OCI-LY7 (cell line): ENCODE measurements at regions not wholly inside any gene's neighbourhood (a gene's known extent, or its start where the extent isn't known, plus 50 kb on each side); places are given as distances from the start of the nearest gene placed in this dataset.

Experiments
- BruUV-seq: library from RNA; stranded (reverse); fragments of 400-500 nt; replicated peaks from 2 replicates; lab custom pipeline; 2021; lab: Mats Ljungman, UMichigan
- CTCF ChIA-PET: fragments of 300-600 bp; sonication (Branson Sonifier 250); formaldehyde crosslinking; loops from one replicate; lab custom pipeline; 2022; ENCODE audit warnings: antibody characterized with exemption; ENCODE audit not compliant: unreplicated experiment; lab: Charles Lee
- POLR2A ChIA-PET: fragments of 300-600 bp; sonication (Branson Sonifier 250); formaldehyde crosslinking; loops from one replicate; lab custom pipeline; 2022; ENCODE audit warnings: antibody characterized with exemption; lab: Charles Lee
- DNase-seq: peaks from one replicate; pipeline ENCODE4 v3.0.0-alpha.2; 2015; ENCODE audit warnings: low spot score
- H2AFZ ChIP-seq: fragments of 200-600 bp; sonication (generic), shearing (Covaris generic); 2 replicates; pipeline ENCODE4 v1.6.1; 2014; ENCODE audit warnings: mild to moderate bottlenecking, antibody characterized with exemption, low read length, moderate library complexity
- H3K27ac ChIP-seq: fragments of 200-600 bp; sonication (generic); 2 replicates; pipeline ENCODE4 v1.5.1; 2014; ENCODE audit warnings: mixed run types, low read depth, mild to moderate bottlenecking, moderate library complexity, low read length, inconsistent platforms; ENCODE audit not compliant: poor library complexity, severe bottlenecking
- H3K36me3 ChIP-seq: fragments of 200-600 bp; sonication (generic); 2 replicates; pipeline ENCODE4 v1.6.1; 2014; ENCODE audit warnings: mild to moderate bottlenecking, antibody characterized with exemption, low read length, moderate library complexity, mixed read lengths; ENCODE audit not compliant: insufficient read depth
- H3K4me1 ChIP-seq: fragments of 200-600 bp; sonication (generic); 2 replicates; pipeline ENCODE4 v1.5.1; 2014; ENCODE audit warnings: mild to moderate bottlenecking, low read length; ENCODE audit not compliant: insufficient read depth, poor library complexity, severe bottlenecking
- H3K4me2 ChIP-seq: fragments of 200-600 bp; sonication (generic); 2 replicates; pipeline ENCODE4 v1.6.1; 2014; ENCODE audit warnings: mild to moderate bottlenecking, low read length
- H3K4me3 ChIP-seq: fragments of 200-600 bp; sonication (generic); 2 replicates; pipeline ENCODE4 v1.5.1; 2014; ENCODE audit warnings: mild to moderate bottlenecking, low read depth, low read length; ENCODE audit not compliant: poor library complexity, severe bottlenecking
- H3K79me2 ChIP-seq: fragments of 200-600 bp; sonication (generic); 2 replicates; pipeline ENCODE4 v1.6.1; 2016; ENCODE audit warnings: low read depth, mild to moderate bottlenecking, low read length, moderate library complexity, mixed read lengths; ENCODE audit not compliant: insufficient read depth
- H3K9me2 ChIP-seq: fragments of 200-600 bp; sonication (generic); 2 replicates; pipeline ENCODE4 v1.6.1; 2016; ENCODE audit warnings: mild to moderate bottlenecking, low read length, mixed read lengths; ENCODE audit not compliant: insufficient read depth
- H3K9me3 ChIP-seq: fragments of 200-600 bp; sonication (generic); 2 replicates; pipeline ENCODE4 v1.6.1; 2014; ENCODE audit warnings: mild to moderate bottlenecking, mixed run types, low read length, mixed read lengths
- H4K20me1 ChIP-seq: fragments of 200-600 bp; sonication (generic); 2 replicates; pipeline ENCODE4 v1.6.1; 2014; ENCODE audit warnings: mild to moderate bottlenecking, antibody characterized with exemption, low read length, moderate library complexity, mixed read lengths; ENCODE audit not compliant: insufficient read depth
- EZH2phosphoT487 ChIP-seq: fragments of 200-600 bp; sonication (generic); IDR thresholded peaks from 2 replicates; pipeline ENCODE4 v1.6.1; 2018; ENCODE audit warnings: low read depth, borderline replicate concordance, mild to moderate bottlenecking, mixed run types, antibody characterized with exemption, low read length, moderate library complexity, mixed read lengths
- intact Hi-C: fragments of 100-400 bp; cut with micrococcal nuclease; formaldehyde crosslinking; loops from one replicate; pipeline ENCODE4 v1.10.0; 2022; ENCODE audit not compliant: unreplicated experiment
- TF ChIP-seq, protein P1 (sequence below): fragments of 200-600 bp; sonication (generic); conservative IDR thresholded peaks from 2 replicates; pipeline ENCODE4 v1.5.1; 2014; ENCODE audit warnings: mild to moderate bottlenecking, antibody characterized with exemption, low read length, moderate library complexity, mixed read lengths

DNA sequence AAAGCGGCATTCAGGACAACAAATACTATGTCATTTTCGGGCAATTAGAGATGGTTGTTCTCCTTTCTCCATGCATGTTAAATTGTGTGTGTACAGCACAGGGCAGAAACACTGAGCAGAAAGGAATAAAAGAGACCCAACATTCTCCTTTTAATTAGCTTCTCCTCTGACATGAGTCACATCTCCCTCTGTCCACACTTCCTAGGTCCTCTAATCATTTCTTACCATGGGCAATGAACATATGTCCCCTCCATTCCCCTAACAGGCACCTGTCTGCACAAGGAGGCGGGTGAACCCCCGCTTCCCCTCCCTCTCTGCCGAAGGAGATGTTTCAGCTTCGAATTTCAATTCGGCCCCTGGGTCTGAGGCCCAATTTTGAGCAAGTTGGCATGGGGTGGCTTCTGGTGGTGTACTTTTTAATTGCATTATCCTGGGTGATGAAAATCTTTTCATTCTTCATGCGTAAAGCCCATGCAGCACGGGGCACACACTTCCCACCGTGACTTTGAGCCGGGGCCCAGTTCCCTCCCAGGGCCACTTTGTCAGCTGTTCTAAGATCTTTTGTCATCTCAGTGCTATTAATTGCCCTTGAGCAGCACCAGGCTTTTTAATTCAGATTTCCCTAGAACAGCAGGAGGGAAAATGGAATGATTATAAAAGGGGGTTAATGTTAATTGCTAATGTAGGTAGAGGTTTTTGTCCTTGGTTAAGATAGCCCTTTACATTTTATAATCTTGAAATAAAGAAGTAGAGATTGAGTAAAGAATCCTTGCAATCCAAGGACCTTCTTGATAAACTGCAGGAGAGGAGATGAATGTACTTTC, 219.5 kb upstream of the NRP1 start:
- Histone ChIP-seq H3K36me3 (no peaks in the 10 kb centered on the region), H3K9me3 (no peaks in the 10 kb centered on the region), H3K4me1 (no peaks in the 10 kb centered on the region), H3K9me2 (no peaks in the 10 kb centered on the region), H3K79me2 (no peaks in the 10 kb centered on the region), H3K4me3 (no peak overlapping the region), H3K4me2 (no peak overlapping the region), H3K27ac (no peak overlapping the region), H2AFZ (no peak overlapping the region), H4K20me1 (no peaks in the 10 kb centered on the region)
- DNase-seq: no peak
- ChIA-PET CTCF (no interaction called here), POLR2A (no interaction called here)
- no peak for TF ChIP-seq EZH2phosphoT487
- TF ChIP-seq, protein P1, sequence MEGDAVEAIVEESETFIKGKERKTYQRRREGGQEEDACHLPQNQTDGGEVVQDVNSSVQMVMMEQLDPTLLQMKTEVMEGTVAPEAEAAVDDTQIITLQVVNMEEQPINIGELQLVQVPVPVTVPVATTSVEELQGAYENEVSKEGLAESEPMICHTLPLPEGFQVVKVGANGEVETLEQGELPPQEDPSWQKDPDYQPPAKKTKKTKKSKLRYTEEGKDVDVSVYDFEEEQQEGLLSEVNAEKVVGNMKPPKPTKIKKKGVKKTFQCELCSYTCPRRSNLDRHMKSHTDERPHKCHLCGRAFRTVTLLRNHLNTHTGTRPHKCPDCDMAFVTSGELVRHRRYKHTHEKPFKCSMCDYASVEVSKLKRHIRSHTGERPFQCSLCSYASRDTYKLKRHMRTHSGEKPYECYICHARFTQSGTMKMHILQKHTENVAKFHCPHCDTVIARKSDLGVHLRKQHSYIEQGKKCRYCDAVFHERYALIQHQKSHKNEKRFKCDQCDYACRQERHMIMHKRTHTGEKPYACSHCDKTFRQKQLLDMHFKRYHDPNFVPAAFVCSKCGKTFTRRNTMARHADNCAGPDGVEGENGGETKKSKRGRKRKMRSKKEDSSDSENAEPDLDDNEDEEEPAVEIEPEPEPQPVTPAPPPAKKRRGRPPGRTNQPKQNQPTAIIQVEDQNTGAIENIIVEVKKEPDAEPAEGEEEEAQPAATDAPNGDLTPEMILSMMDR: no peak
- intact Hi-C loops: no loop called here
- no TSS peak for BruUV-seq

DNA sequence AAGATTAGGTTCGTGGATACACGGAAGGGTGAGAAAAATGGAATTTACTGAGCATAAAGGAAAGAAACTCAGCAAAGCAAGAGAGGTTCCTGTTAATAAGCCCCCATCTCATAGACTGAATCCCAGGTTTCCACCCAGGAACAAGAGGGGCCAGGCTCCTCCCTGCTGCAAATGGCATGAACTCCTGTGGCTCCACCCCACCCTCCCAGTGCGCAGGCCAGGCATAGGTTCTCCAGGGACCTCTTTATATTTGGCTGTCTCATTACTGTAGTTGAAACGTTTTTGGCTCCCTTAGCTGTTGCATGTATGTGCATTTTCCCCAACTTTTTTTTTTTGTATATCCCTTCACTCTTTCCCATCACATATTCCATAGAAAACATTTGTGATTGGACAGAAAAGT, 217.8 kb upstream of the NRP1 start:
- no TSS peak for BruUV-seq
- Histone ChIP-seq H3K79me2 (no peaks in the 10 kb centered on the region), H3K36me3 (no peaks in the 10 kb centered on the region), H2AFZ (no peak overlapping the region), H4K20me1 (no peaks in the 10 kb centered on the region), H3K4me2 (no peak overlapping the region), H3K27ac (no peak overlapping the region), H3K4me3 (no peak overlapping the region), H3K9me3 (no peaks in the 10 kb centered on the region), H3K9me2 (no peaks in the 10 kb centered on the region), H3K4me1 (no peaks in the 10 kb centered on the region)
- TF ChIP-seq, protein P1: no peak
- no peak for TF ChIP-seq EZH2phosphoT487
- intact Hi-C loops: no loop called here
- ChIA-PET POLR2A (no interaction called here), CTCF (no interaction called here)
- DNase-seq: no peak

DNA sequence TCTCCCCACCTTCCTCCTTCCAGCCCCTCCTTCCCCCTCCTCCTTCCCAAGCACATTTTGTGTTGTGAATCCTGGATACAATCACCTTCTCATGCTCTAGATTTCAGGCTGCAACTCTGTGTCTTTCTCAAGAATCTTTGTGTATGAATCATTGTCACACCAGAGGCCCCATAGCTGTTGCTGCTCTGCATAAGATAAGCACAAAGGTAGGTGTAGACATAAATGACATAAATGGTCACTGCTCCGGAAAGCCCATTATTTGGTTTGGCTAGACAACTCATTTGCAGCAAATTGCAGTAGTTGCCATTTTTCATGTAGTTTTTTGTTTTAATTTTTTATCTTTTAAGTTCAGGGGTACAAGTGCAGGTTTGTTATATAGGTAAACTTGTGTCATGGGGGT, 216.3 kb upstream of the NRP1 start:
- no peak for DNase-seq
- no TSS peak for BruUV-seq
- no peaks in the 10 kb centered on the region for H3K9me3 ChIP-seq
- no peaks in the 10 kb centered on the region for H4K20me1 ChIP-seq
- H3K4me1 ChIP-seq: no peaks in the 10 kb centered on the region
- no peak overlapping the region for H3K27ac ChIP-seq
- H3K9me2 ChIP-seq: no peaks in the 10 kb centered on the region
- TF ChIP-seq, protein P1: no peak
- no peak for TF ChIP-seq EZH2phosphoT487
- POLR2A ChIA-PET: interaction anchor here (1.0 to 1.2 kb wide), 2 partner anchors 15 to 26 kb away, joined by 3 read pairs; no protein-coding TSS in a partner anchor
- H3K36me3 ChIP-seq: no peaks in the 10 kb centered on the region
- no peak overlapping the region for H3K4me3 ChIP-seq
- H3K4me2 ChIP-seq: no peak overlapping the region
- H2AFZ ChIP-seq: no peak overlapping the region
- no peaks in the 10 kb centered on the region for H3K79me2 ChIP-seq
- intact Hi-C loops: no loop called here
- CTCF ChIA-PET: no interaction called here
